ENCODE measurements at regions not wholly inside any gene's neighbourhood (a gene's known extent, or its start where the extent isn't known, plus 50 kb on each side); places are given as distances from the start of the nearest gene placed in this dataset.

- TF ChIP-seq FOXJ3 (CRISPR knock-in tag; IDR thresholded peaks at IDR 0.05; ENCODE audit: borderline replicate concordance) (no peak), CTCF (IDR thresholded peaks at IDR 0.05) (no peak)
Observed at GRCh38 chr2:85954590-85955458, 66.0 kb upstream of the ST3GAL5 start (continued).

GRCh38 chr2:85954192-85954589 is 65.4 kb upstream of the ST3GAL5 start:
- peaks cover 7% of the 10 kb centered on the region for H3K9me3 Mint-ChIP-seq
- no peak overlapping the region for H3K4me3 Mint-ChIP-seq
- no peak overlapping the region for H3K27ac Mint-ChIP-seq
- peaks cover 3% of the 10 kb centered on the region; the same call in 1 of the 2 replicates for H3K27me3 Mint-ChIP-seq (ENCODE audit: low read depth)
- CTCF ChIA-PET, result no interaction called here
- no peaks in the 10 kb centered on the region for H3K36me3 Mint-ChIP-seq
- POLR2A ChIA-PET, result no interaction called here
- DNase-seq (ENCODE audit: low spot score) (no peak), ATAC-seq (no peak)
- TF ChIP-seq ELF4 (CRISPR knock-in tag; IDR thresholded peaks at IDR 0.05; ENCODE audit: low read depth) (no peak), CDX4 (CRISPR knock-in tag; IDR thresholded peaks at IDR 0.05; ENCODE audit: borderline replicate concordance) (no peak), TEAD1 (CRISPR knock-in tag; IDR thresholded peaks at IDR 0.05) (no peak), NFYB (CRISPR knock-in tag; conservative IDR thresholded peaks at IDR 0.05; ENCODE audit: low read depth) (no peak), ZNF232 (CRISPR knock-in tag; IDR thresholded peaks at IDR 0.05) (no peak), ZNF671 (CRISPR knock-in tag; IDR thresholded peaks at IDR 0.05) (no peak), ATF3 (CRISPR knock-in tag; conservative IDR thresholded peaks at IDR 0.05) (no peak), IRF2 (CRISPR knock-in tag; IDR thresholded peaks at IDR 0.05; ENCODE audit: borderline replicate concordance, low read depth) (no peak), ZNF416 (CRISPR knock-in tag; IDR thresholded peaks at IDR 0.05) (no peak), SOX15 (CRISPR knock-in tag; IDR thresholded peaks at IDR 0.05) (no peak), TP53 (CRISPR knock-in tag; IDR thresholded peaks at IDR 0.05) (no peak), GRHL2 (CRISPR knock-in tag; IDR thresholded peaks at IDR 0.05; ENCODE audit: insufficient replicate concordance, severe bottlenecking) (no peak)
- TF ChIP-seq, protein P1, sequence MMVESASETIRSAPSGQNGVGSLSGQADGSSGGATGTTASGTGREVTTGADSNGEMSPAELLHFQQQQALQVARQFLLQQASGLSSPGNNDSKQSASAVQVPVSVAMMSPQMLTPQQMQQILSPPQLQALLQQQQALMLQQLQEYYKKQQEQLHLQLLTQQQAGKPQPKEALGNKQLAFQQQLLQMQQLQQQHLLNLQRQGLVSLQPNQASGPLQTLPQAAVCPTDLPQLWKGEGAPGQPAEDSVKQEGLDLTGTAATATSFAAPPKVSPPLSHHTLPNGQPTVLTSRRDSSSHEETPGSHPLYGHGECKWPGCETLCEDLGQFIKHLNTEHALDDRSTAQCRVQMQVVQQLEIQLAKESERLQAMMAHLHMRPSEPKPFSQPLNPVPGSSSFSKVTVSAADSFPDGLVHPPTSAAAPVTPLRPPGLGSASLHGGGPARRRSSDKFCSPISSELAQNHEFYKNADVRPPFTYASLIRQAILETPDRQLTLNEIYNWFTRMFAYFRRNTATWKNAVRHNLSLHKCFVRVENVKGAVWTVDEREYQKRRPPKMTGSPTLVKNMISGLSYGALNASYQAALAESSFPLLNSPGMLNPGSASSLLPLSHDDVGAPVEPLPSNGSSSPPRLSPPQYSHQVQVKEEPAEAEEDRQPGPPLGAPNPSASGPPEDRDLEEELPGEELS (CRISPR knock-in tag; IDR thresholded peaks at IDR 0.05), result no peak
- TF ChIP-seq, protein P2, sequence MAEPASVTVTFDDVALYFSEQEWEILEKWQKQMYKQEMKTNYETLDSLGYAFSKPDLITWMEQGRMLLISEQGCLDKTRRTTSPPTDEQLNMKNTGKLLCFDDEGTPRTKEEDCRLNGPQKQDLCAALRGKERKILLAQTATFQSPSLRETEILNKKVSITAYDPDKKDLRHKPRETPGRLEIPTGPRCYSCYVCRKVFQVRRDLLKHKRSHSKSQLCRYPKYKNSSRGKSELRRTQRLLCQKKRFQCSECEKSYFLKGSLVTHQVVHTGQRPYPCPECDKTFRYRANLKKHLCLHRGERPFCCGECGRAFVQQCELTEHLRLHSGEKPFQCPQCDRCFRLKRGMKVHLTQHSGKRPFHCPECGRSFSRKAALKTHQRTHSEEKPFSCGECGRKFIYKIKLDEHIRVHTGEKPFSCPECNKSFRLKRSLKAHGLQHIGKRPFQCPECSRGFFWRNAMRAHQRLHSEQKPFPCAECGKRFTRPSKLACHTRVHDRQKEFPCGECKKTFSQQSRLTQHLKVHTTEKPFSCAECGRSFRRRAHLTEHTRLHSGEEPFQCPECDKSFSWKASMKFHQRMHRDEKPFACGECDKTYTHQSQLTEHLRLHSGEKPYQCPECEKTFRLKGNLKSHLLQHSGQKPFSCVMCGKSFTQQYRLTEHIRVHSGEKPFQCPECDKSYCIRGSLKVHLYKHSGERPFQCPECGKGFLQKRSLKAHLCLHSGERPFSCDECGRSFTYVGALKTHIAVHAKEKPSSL (CRISPR knock-in tag; conservative IDR thresholded peaks at IDR 0.05), result no peak
- H3K4me1 Mint-ChIP-seq, result peaks cover 29% of the 10 kb centered on the region

DNA sequence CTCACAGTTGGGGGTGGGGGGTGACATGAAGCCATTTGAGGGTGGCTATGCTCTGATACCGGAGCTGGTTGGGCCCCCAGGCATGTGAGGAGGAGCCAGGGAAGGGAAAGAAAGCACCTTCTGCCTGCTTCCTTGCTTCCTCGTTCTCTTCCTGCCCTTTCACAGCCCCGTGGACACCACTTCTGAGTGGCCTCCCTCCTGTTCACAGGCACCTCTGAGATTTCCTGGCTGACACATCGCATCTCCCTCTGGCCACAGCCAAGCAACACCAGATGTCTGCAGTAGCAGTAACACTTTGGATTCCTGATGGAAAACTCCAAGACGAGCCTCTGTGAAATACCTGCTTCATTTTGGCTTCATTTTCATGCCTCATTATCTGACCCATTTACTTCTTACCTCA is 64.7 kb upstream of the ST3GAL5 start:
- H3K36me3 Mint-ChIP-seq, result 0 out of 2 replicates have a peak, but pooled peaks cover under 1% of the 10 kb centered on the region
- ATAC-seq (no peak), DNase-seq (ENCODE audit: low spot score) (no peak)
- ChIA-PET CTCF (no interaction called here), POLR2A (no interaction called here)
- no peak overlapping the region for H3K4me3 Mint-ChIP-seq
- H3K27ac Mint-ChIP-seq, result no peak overlapping the region
- peaks cover 3% of the 10 kb centered on the region; the same call in 1 of the 2 replicates for H3K27me3 Mint-ChIP-seq (ENCODE audit: low read depth)
- peaks cover 27% of the 10 kb centered on the region for H3K4me1 Mint-ChIP-seq
- H3K9me3 Mint-ChIP-seq, result peaks cover 8% of the 10 kb centered on the region
- TF ChIP-seq CDX4 (CRISPR knock-in tag; IDR thresholded peaks at IDR 0.05; ENCODE audit: borderline replicate concordance) (no peak), OVOL2 (CRISPR knock-in tag; IDR thresholded peaks at IDR 0.05; ENCODE audit: borderline replicate concordance) (no peak), ZMAT4 (CRISPR knock-in tag; IDR thresholded peaks at IDR 0.05) (no peak), NFE2L1 (CRISPR knock-in tag; IDR thresholded peaks at IDR 0.05) (no peak), ETV6 (CRISPR knock-in tag; IDR thresholded peaks at IDR 0.05) (no peak), ZNF263 (CRISPR knock-in tag; IDR thresholded peaks at IDR 0.05; ENCODE audit: low read depth) (no peak), ELF4 (CRISPR knock-in tag; IDR thresholded peaks at IDR 0.05; ENCODE audit: low read depth) (no peak), JAZF1 (CRISPR knock-in tag; IDR thresholded peaks at IDR 0.05) (no peak), MXD4 (CRISPR knock-in tag; IDR thresholded peaks at IDR 0.05; ENCODE audit: borderline replicate concordance) (no peak), ZNF219 (CRISPR knock-in tag; IDR thresholded peaks at IDR 0.05; ENCODE audit: borderline replicate concordance) (no peak)
